Sigmoid colon (tissue), 3 donors: ENCODE measurements at regions not wholly inside any gene's neighbourhood (a gene's known extent, or its start where the extent isn't known, plus 50 kb on each side); places are given as distances from the start of the nearest gene placed in this dataset.

Experiments used
- CTCF ChIP-seq, 4 experiments: fragments of 450-650 bp in 3 of 4; fragments of 200-600 bp in 1 of 4; IDR thresholded peaks; one replicate each; pipeline ENCODE4 v1.5.1; 2016 to 2019; ENCODE audit warnings: antibody characterized with exemption in 4 of 4, mild to moderate bottlenecking in 3 of 4, moderate library complexity in 2 of 4
- POLR2A ChIP-seq, 2 donors: fragments of 450-650 bp; IDR thresholded peaks; one replicate each; pipeline ENCODE4 v1.6.1; 2016; ENCODE audit warnings: antibody characterized with exemption in 2 of 2, mild to moderate bottlenecking in 2 of 2, moderate library complexity in 2 of 2

- TF ChIP-seq CTCF (IDR thresholded peaks at IDR 0.05), result no peak
- no peak for TF ChIP-seq POLR2A (IDR thresholded peaks at IDR 0.05)
Measured at GRCh38 chr16:80887062-80887461, 82.7 kb upstream of the CDYL2 start.
